HG02884 (cell line): ENCODE measurements at regions not wholly inside any gene's neighbourhood (a gene's known extent, or its start where the extent isn't known, plus 50 kb on each side); places are given as distances from the start of the nearest gene placed in this dataset.
A peak's percentile ranks its signal among the peaks of the same experiment; 100 is the strongest.

Source experiments
- ATAC-seq: cut with Tn5 transposase; IDR thresholded peaks from one replicate; pipeline ENCODE4 v1.9.1; 2021; ENCODE audit warnings: mild to moderate bottlenecking, moderate library complexity; ENCODE audit not compliant: unreplicated experiment

- no peak for ATAC-seq
Measured at GRCh38 chr3:5304188-5304587, 116.7 kb downstream of the EDEM1 start.

- ATAC-seq: peak; percentile 79
Measured at GRCh38 chr3:5304789-5305683, 117.5 kb downstream of the EDEM1 start.

- no peak for ATAC-seq
Measured at GRCh38 chr3:5305684-5305989, 118.1 kb downstream of the EDEM1 start.

DNA sequence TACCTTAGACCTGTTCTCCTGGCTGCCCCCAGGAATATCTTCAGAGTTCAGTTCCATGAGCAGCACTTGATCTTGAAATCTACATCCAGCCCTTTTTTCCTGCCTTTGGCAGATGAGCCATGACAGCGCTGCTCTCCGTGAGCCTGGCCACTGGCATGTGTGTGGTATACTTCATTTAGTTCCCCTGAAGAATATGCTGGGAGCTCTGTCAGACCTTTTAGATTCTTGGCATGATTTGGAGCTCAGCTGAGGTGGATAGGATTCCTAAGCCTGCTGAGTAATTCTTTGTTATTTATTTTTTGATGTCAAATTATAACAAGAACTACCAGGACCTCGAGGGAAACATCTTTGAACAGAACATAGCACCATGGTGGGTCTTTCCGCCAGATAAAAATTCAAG lies 121.7 kb downstream of the EDEM1 start:
- ATAC-seq: no peak

GRCh38 chr3:5309602-5310001 lies 122.1 kb downstream of the EDEM1 start:
- no peak for ATAC-seq

GRCh38 chr3:5310509-5310908 lies 123.0 kb downstream of the EDEM1 start:
- no peak for ATAC-seq

GRCh38 chr3:5312290-5312689 lies 124.8 kb downstream of the EDEM1 start:
- no peak for ATAC-seq

- ATAC-seq: no peak
Measured at GRCh38 chr3:5314897-5315296, 127.4 kb downstream of the EDEM1 start.

- no peak for ATAC-seq
Measured at GRCh38 chr3:5317557-5317956, 130.1 kb downstream of the EDEM1 start.

DNA sequence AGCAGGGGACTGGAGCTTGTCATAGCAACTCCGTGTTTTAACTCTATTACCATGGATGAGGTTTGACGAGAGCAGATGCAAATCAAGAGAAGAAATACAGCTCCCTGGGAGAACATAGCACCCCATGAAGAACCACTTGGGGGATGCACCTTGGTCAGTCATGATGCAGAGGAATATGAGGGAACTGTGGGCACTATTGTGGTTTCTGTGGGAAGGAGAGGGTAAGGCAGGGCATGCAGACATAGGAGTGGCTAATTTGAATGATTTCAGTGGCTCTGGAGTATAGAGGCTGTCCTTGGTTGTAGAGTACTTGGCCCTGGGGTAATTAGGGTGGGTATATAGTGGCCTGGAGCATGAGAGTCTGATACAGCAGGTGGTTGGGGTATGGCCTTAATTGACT lies 131.9 kb downstream of the EDEM1 start:
- no peak for ATAC-seq

DNA sequence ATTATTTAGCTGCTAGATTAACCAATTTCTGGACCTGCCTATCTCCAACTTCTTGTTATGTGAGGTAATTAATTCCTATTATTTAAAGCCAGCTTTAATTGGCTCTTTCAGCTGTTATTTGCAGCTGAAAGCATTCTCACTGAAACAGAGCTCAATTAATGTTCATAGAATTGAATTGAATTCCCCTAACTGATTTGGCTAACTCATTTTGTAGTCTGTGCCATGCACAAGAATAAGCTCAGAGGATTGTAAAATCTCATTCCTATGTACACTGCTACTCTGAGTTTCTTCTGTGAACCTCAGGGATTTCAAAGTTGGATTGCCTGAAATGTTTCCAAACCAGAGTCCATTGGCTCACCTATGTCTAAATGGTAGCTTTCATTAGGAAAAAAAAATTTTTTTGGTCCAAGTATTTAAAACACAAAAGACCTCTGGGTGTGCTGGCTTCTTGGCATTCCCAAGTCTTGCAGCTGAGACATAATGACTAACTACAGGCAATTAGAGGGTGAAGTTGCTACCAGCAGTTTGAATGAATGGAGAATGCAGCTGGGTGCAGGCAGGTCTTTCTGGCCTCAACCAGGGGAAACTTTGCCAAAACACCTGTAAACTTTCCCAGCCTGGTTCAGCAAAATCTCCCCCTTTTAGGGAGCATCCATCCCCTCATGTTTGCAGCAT lies 134.3 kb downstream of the EDEM1 start:
- ATAC-seq: no peak

GRCh38 chr3:5324780-5325179 lies 137.3 kb downstream of the EDEM1 start:
- ATAC-seq: no peak

DNA sequence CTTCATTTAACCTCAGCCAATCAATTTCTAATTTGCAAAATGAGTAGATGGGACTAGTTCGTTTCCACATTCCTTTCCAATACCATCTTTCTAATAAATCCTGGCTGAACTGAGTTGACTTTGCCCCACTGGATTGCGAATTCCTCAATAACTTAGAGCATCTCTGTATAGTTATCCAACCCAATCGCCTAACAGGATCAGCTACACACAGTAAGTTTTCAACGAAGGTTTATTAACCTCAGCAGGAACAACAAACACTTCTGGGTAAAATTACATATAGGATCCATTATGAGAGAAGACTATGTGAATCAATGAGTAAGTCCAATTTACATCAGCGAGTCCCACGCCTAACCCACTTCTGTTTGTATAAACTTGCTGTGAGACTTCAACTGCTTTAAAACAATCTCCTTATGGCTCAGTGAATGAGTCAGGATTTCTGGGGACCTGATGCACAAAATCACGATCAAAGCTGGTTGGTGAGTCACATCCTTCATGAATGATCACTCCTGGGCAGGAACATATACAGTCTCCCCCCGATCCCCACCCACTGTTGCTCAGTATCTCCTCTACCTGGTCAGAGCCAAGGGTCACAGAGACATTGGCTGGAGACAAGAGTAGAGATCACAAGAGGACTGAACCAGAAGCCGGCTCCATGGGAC lies 142.8 kb downstream of the EDEM1 start:
- ATAC-seq: no peak

GRCh38 chr3:5331567-5332269 lies 144.2 kb downstream of the EDEM1 start:
- no peak for ATAC-seq

- ATAC-seq: no peak
Measured at GRCh38 chr3:5332270-5332956, 144.9 kb downstream of the EDEM1 start.

DNA sequence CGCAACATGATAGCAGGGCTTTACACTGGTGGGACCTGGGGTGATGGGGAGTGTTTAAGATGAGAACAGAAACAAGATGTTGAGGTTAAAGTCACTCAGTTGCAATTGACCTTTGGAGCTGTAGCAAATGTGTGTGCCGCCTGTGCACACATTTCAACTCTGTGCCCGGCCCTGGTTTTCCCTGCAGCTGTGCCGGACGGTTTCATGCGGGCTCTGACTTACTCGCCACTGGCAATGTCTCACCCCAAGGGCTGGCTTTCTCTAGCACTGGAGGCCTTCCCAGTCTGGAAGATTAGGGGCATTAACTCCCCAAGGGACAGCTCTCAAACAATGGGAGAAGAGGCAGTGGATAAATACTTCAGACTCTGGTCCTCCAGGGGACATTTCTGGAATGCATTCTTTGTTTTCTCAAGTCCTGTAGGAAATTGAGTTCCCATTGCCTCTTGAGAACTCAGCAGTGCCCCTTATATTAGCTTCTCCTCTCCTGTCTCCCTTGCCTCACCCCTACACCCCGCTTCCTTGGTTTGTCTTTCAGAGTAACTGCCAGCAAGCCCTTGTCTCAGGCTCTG lies 152.5 kb downstream of the EDEM1 start:
- ATAC-seq: no peak

DNA sequence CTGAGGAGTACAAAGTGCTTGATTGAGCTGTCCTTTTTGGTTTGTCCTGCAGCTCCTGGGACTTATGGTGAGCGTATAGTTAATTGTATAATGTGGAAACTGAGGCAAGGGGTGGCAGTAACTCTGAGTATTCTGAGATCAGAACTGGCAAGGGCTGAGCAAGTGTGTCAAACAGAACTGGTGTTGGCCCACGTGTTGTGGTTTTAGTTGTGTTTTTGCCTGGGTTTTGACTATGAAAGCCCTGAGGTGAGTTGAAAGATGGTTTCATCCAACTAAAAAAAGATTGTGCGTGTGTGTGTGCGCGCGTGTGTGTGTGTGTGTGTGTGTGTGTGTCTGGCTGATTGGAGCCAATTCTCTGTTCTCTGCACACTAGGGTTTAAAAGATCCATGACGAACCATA lies 154.1 kb downstream of the EDEM1 start:
- ATAC-seq: no peak

DNA sequence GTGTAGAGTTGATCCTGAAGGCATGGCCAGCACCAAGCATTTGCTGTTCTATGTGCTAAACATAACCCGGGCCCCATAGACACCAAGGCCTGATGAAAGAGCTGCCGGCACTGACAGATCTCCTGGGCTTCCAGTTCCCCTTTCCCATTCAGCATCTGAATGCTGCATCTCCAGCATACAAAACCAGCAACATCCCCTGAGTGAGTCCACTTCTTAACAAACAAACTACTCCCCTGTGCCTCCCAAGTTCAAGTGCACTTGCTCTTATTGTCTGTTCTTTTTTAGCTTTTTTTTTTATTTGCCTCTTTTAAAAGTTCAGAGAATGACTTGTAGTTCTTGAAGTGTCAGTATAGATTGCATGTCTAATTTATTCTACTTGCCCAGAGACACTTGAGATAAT lies 156.0 kb downstream of the EDEM1 start:
- ATAC-seq: no peak

- no peak for ATAC-seq
Measured at GRCh38 chr3:5344707-5345106, 157.2 kb downstream of the EDEM1 start.

DNA sequence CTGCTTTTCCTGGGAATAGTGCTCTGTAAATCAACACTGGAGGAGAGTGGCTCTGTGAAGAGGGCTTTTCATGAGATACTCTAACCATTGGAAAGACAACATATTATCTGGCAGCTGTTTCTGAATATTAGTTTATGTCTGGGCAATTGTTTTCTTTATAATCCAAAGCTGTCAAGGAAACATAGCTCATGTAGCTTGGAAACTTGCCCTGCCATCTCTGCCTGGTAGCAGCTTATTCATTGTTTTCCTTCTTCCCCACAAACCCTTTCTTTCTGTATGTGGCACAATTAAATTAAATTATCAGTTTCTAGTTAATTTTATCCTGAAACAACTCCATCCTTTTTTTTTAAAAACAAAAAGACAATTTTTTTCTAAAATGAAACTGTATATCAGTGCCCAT lies 160.0 kb downstream of the EDEM1 start:
- ATAC-seq: no peak
